ENCODE measurements at regions not wholly inside any gene's neighbourhood (a gene's known extent, or its start where the extent isn't known, plus 50 kb on each side); places are given as distances from the start of the nearest gene placed in this dataset.
A peak's percentile ranks its signal among the peaks of the same experiment; 100 is the strongest.

- no peak for DNase-seq
- Histone ChIP-seq H4K20me1 (ENCODE audit: insufficient read depth) (no peaks in the 10 kb centered on the region), H3K27me3 (replicated peaks; ENCODE audit: insufficient read depth) (no peaks in the 10 kb centered on the region; the same call in 1 of the 2 replicates), H3K4me2 (ENCODE audit: unreplicated experiment) (no peak overlapping the region), H3F3A (ENCODE audit: insufficient read depth) (no peaks in the 10 kb centered on the region), H3K27ac (no peak overlapping the region), H3K79me2 (ENCODE audit: insufficient read depth) (no peaks in the 10 kb centered on the region), H2AFZ (no peak overlapping the region), H3K36me3 (ENCODE audit: low read depth) (no peaks in the 10 kb centered on the region), H3K9ac (no peak overlapping the region), H3K4me3 (no peak overlapping the region), H3K9me2 (ENCODE audit: insufficient read depth) (no peaks in the 10 kb centered on the region), H3K9me3 (ENCODE audit: low read depth) (no peaks in the 10 kb centered on the region), H3K4me1 (ENCODE audit: insufficient read depth) (0 out of 2 replicates have a peak, but pooled peaks cover 2% of the 10 kb centered on the region)
- in situ Hi-C loops (cut with MboI) = no loop called here
- TF ChIP-seq EZH2phosphoT487 (IDR thresholded peaks at IDR 0.05; ENCODE audit: insufficient read depth, low read depth) (no peak), EZH2 (IDR thresholded peaks at IDR 0.05; ENCODE audit: insufficient read depth, poor library complexity, severe bottlenecking) (no peak)
Measured at GRCh38 chr11:92852229-92852628, 117.2 kb upstream of the MTNR1B start.

GRCh38 chr11:92852946-92853345, 116.5 kb upstream of the MTNR1B start:
- Histone ChIP-seq H3K9ac (no peak overlapping the region), H3K9me3 (ENCODE audit: low read depth) (no peaks in the 10 kb centered on the region), H3K27ac (no peak overlapping the region), H3K4me3 (no peak overlapping the region), H3K79me2 (ENCODE audit: insufficient read depth) (no peaks in the 10 kb centered on the region), H3K9me2 (ENCODE audit: insufficient read depth) (no peaks in the 10 kb centered on the region), H3K36me3 (ENCODE audit: low read depth) (no peaks in the 10 kb centered on the region), H3K4me1 (ENCODE audit: insufficient read depth) (0 out of 2 replicates have a peak, but pooled peaks cover 2% of the 10 kb centered on the region), H4K20me1 (ENCODE audit: insufficient read depth) (no peaks in the 10 kb centered on the region), H3K27me3 (replicated peaks; ENCODE audit: insufficient read depth) (no peaks in the 10 kb centered on the region; the same call in 1 of the 2 replicates), H2AFZ (no peak overlapping the region), H3K4me2 (ENCODE audit: unreplicated experiment) (no peak overlapping the region), H3F3A (ENCODE audit: insufficient read depth) (no peaks in the 10 kb centered on the region)
- TF ChIP-seq EZH2phosphoT487 (IDR thresholded peaks at IDR 0.05; ENCODE audit: insufficient read depth, low read depth) (no peak), EZH2 (IDR thresholded peaks at IDR 0.05; ENCODE audit: insufficient read depth, poor library complexity, severe bottlenecking) (no peak)
- 7 to 26% methylated on average over 4 to 7 of the region's 7 CpGs for WGBS, 2 experiments (ENCODE audit: low coverage in 1 of 2, low lambda C conversion rate in 2 of 2, missing lambda C conversion rate in 2 of 2)
- peak; percentile 27 for DNase-seq
- in situ Hi-C loops (cut with MboI) = no loop called here

GRCh38 chr11:92854162-92854561, 115.3 kb upstream of the MTNR1B start:
- 29 to 39% methylated on average over 5 of the region's 5 CpGs for WGBS, 2 experiments (ENCODE audit: low coverage in 1 of 2, low lambda C conversion rate in 2 of 2, missing lambda C conversion rate in 2 of 2)
- Histone ChIP-seq H3K4me1 (ENCODE audit: insufficient read depth) (0 out of 2 replicates have a peak, but pooled peaks cover 2% of the 10 kb centered on the region), H3K9me2 (ENCODE audit: insufficient read depth) (no peaks in the 10 kb centered on the region), H3K9me3 (ENCODE audit: low read depth) (no peaks in the 10 kb centered on the region), H4K20me1 (ENCODE audit: insufficient read depth) (no peaks in the 10 kb centered on the region), H3K4me2 (ENCODE audit: unreplicated experiment) (no peak overlapping the region), H3K79me2 (ENCODE audit: insufficient read depth) (no peaks in the 10 kb centered on the region), H3K27ac (no peak overlapping the region), H2AFZ (no peak overlapping the region), H3K9ac (no peak overlapping the region), H3F3A (ENCODE audit: insufficient read depth) (no peaks in the 10 kb centered on the region), H3K27me3 (replicated peaks; ENCODE audit: insufficient read depth) (no peaks in the 10 kb centered on the region; the same call in 1 of the 2 replicates), H3K36me3 (ENCODE audit: low read depth) (no peaks in the 10 kb centered on the region), H3K4me3 (no peak overlapping the region)
- no peak for DNase-seq
- no peak for TF ChIP-seq EZH2 (IDR thresholded peaks at IDR 0.05; ENCODE audit: insufficient read depth, poor library complexity, severe bottlenecking)
- no peak for TF ChIP-seq EZH2phosphoT487 (IDR thresholded peaks at IDR 0.05; ENCODE audit: insufficient read depth, low read depth)
- in situ Hi-C loops (cut with MboI) = no loop called here

- Histone ChIP-seq H3K9ac (no peak overlapping the region), H2AFZ (no peak overlapping the region), H3K27ac (no peak overlapping the region), H3K4me3 (no peak overlapping the region), H3F3A (ENCODE audit: insufficient read depth) (no peaks in the 10 kb centered on the region), H3K4me2 (ENCODE audit: unreplicated experiment) (no peak overlapping the region), H3K27me3 (replicated peaks; ENCODE audit: insufficient read depth) (no peaks in the 10 kb centered on the region; the same call in 1 of the 2 replicates), H3K4me1 (ENCODE audit: insufficient read depth) (0 out of 2 replicates have a peak, but pooled peaks cover 2% of the 10 kb centered on the region), H3K9me2 (ENCODE audit: insufficient read depth) (no peaks in the 10 kb centered on the region), H4K20me1 (ENCODE audit: insufficient read depth) (no peaks in the 10 kb centered on the region), H3K36me3 (ENCODE audit: low read depth) (no peaks in the 10 kb centered on the region), H3K79me2 (ENCODE audit: insufficient read depth) (no peaks in the 10 kb centered on the region), H3K9me3 (ENCODE audit: low read depth) (no peaks in the 10 kb centered on the region)
- DNase-seq = no peak
- WGBS, 2 experiments (ENCODE audit: low coverage in 1 of 2, low lambda C conversion rate in 2 of 2, missing lambda C conversion rate in 2 of 2) = 37% methylated on average over 3 of the region's 3 CpGs
- in situ Hi-C loops (cut with MboI) = no loop called here
- TF ChIP-seq EZH2 (IDR thresholded peaks at IDR 0.05; ENCODE audit: insufficient read depth, poor library complexity, severe bottlenecking) (no peak), EZH2phosphoT487 (IDR thresholded peaks at IDR 0.05; ENCODE audit: insufficient read depth, low read depth) (no peak)
Measured at GRCh38 chr11:92854952-92855351, 114.5 kb upstream of the MTNR1B start.

Measured in GM23248 (cell line).